ACHN (cell line): ENCODE measurements at regions not wholly inside any gene's neighbourhood (a gene's known extent, or its start where the extent isn't known, plus 50 kb on each side); places are given as distances from the start of the nearest gene placed in this dataset.

Experiments used
- DNase-seq: peaks from one replicate; pipeline ENCODE4 v3.0.0-alpha.2; 2015
- in situ Hi-C: cut with HindIII; loops from 2 replicates; pipeline ENCODE4 v1.10.0; 2017; ENCODE audit warnings: low sequenced_read_pairs, low pct_ligation_motif_present, low pct_unique_long_range_greater_than_20kb

GRCh38 chr7:136076954-136077353, 99.8 kb upstream of the MTPN start:
- DNase-seq: no peak
- in situ Hi-C loops: no loop called here

- in situ Hi-C loops: no loop called here
- DNase-seq: no peak
Measured at GRCh38 chr7:136074843-136075242, 97.7 kb upstream of the MTPN start.

DNA sequence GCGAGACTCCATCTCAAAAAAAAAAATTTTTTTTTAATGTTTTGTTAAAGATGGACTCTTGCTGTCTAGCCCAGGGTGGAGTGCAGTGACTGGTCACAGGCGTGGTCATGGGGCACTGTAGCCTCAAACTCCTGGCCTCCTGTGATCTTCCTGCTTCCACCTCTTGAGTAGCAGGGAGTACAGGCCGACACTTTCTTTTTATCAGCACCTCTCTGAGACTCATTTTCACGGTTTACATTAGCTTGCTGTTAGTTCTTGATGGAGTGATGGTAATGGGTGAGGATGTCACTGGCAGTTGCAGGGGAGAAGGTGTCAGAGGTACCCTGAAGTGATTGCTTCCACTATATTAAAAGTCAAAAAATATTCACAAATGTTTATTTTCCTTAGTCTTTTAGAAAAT, 95.3 kb upstream of the MTPN start:
- no peak for DNase-seq
- in situ Hi-C loops: no loop called here

GRCh38 chr7:136070736-136071505, 93.8 kb upstream of the MTPN start:
- no peak for DNase-seq
- in situ Hi-C loops: no loop called here

DNA sequence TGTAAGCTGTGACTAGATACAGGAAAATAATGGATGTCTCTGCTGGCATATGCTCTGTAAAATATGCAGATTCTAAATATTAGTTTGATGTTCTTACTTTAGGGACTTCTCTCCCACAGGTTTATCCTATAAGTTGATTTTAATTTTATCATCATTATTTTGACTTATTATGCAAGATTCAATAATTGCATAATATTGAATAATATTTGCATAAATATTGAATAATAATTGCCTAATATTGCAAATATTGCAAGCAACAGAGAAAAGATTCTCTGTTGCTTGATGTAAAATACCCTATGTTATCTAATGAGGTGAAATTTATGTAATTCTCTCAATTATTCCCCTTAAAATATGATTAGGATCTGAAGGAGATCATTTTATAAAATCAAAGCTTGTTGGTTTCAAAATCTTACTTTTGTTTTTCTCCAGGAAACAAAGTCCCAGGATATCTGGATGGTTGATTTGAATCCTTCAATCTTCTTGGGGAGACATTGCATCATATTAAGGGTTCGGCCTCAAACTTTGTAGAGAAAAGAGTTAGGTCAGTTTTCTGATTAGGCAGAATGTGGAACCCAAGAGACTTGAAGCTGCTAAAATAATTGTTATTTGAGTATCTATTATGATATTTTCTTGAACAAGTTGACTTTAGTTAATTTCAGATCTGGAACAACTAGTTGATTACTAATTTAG, 92.8 kb upstream of the MTPN start:
- no peak for DNase-seq
- in situ Hi-C loops: no loop called here

- no peak for DNase-seq
- in situ Hi-C loops: no loop called here
Measured at GRCh38 chr7:136067277-136067676, 90.1 kb upstream of the MTPN start.

GRCh38 chr7:136066304-136067143, 89.4 kb upstream of the MTPN start:
- in situ Hi-C loops: no loop called here
- DNase-seq: no peak

DNA sequence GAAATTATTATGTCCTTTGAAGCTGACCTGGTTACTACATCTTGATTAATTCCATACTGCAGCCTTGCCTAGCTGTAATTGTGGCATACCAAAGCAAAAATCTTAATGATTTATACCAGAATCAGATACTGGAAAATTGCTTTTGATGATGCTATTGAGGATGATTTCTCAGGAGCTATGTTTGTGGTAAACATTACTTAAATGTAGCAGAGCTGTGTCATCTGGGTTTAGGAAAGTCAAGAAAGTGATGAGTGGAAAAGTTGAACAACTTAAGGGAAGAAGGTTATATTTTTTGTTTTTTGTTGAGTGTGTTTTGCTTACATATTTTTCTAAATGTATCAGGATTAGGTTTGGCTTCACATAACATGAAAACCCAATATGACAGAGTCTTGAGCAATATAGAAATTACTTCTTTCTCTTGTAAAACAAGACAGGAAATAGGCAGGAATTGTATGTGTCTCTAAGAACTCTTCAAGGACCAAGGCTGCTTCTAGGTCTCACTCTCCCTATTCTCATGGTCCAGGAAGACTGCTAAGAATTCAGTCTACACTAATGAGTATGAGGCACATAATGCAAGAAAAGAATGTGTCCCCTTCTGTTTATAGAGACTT, 87.6 kb upstream of the MTPN start:
- no peak for DNase-seq
- in situ Hi-C loops: no loop called here

DNA sequence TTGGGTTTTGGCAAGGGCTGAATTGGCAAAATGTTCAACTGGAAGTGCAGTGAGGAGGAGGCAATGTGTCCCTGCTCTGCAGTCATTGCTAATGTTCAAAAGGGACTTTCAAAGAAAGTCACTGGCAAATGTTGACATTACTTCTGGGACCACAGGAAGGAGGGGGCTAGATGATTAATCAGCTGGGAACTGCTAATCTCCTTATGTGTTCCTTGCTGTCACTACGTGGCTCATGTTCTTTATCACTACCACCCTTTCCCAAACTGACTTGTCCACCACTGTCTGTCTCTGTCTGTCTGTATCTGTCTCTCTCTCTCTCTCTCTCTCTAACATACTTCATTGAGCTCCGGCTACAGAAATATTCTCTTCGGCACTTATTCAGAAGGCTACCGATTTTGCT, 86.9 kb upstream of the MTPN start:
- no peak for DNase-seq
- in situ Hi-C loops: no loop called here

GRCh38 chr7:136063326-136063666, 86.1 kb upstream of the MTPN start:
- no peak for DNase-seq
- in situ Hi-C loops: no loop called here

DNA sequence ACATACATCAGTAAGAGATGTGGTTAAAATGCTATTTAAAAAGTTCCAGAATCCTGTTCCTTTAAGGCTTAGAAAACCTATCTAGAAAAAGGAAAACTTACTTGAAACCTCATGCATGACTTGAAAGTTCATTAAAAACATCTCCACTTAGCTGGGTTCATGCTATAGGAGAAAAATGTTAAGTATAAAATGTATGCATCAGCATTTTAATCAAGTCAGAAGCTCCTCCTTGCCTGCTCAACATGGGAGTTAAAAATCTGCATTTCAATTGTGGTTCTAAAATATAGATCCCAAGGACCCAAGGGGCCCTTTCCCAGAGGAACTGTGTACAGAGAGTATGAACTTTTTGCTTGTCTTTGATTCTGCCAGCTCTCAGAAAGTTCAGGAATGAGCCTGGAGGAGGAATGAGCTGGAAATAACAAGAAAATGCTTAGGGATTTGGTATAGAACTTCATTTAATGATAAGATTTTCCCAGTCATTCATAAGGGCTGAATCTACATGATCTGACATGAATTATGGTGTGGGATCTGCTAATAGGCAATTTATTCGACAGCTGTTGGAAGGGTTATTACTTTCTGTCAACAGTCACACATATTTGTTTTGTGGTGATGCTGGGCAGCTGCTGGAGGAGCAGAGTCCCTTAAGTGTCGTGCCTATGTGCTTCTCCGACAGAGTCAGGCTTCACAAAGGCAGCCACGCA, 85.6 kb upstream of the MTPN start:
- DNase-seq: no peak
- in situ Hi-C loops: no loop called here

- in situ Hi-C loops: no loop called here
- DNase-seq: no peak
Measured at GRCh38 chr7:136061433-136061832, 84.3 kb upstream of the MTPN start.

GRCh38 chr7:136058546-136058945, 81.4 kb upstream of the MTPN start:
- in situ Hi-C loops: no loop called here
- DNase-seq: no peak

- no peak for DNase-seq
- in situ Hi-C loops: no loop called here
Measured at GRCh38 chr7:136057509-136057908, 80.3 kb upstream of the MTPN start.

DNA sequence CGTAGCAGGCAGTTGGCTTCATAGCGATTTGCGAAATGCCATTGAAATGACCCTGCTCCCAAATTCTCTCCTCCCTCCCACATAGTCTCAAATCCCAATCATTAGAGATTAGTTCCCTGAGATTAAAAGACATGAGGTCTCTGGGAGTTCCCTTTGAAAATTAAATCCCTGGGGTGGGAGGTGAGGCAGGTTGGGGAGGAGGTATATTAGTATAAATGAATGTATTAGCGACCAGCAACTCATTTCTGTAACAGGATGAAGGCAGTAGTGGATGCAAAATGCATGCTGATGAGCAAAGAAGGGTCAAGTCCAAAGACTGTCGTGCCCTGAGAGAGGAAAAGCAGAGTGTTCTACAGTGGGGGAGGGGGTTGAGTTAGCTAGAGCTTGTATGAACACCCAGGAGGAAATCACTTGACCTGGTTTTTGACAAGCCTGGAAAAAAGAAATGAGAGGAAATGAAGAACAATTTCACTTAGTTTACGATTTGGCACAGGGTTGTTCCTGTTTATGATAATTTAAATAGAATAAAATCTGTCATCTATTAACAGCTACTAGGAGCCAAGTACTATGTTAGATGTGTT, 79.6 kb upstream of the MTPN start:
- in situ Hi-C loops: no loop called here
- no peak for DNase-seq

DNA sequence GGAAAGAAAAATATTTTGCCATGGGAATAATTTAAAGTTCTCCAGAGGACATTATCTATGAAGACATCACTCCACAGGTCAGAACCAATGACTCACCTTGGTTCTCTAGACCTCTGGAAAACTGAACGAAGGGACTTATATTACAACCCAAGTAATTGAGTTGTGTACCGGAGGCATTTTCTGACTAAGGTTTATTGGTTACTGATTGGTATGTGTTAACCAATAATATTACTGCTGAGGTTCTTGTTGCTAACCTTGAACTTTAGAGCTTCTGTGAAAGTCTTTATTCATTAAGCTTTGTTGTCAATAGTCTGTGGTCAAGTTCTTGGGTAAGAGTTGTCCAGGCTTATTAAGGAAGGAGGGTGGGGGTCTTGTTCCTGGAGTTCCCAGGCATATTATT, 78.1 kb upstream of the MTPN start:
- no peak for DNase-seq
- in situ Hi-C loops: no loop called here

GRCh38 chr7:136053689-136054485, 76.7 kb upstream of the MTPN start:
- in situ Hi-C loops: no loop called here
- DNase-seq: no peak
